HG02678 (cell line): ENCODE measurements at regions not wholly inside any gene's neighbourhood (a gene's known extent, or its start where the extent isn't known, plus 50 kb on each side); places are given as distances from the start of the nearest gene placed in this dataset.

ENCODE experiments used
- ATAC-seq: cut with Tn5 transposase; IDR thresholded peaks from one replicate; pipeline ENCODE4 v1.9.1; 2021; ENCODE audit warnings: mild to moderate bottlenecking, moderate library complexity; ENCODE audit not compliant: unreplicated experiment

DNA sequence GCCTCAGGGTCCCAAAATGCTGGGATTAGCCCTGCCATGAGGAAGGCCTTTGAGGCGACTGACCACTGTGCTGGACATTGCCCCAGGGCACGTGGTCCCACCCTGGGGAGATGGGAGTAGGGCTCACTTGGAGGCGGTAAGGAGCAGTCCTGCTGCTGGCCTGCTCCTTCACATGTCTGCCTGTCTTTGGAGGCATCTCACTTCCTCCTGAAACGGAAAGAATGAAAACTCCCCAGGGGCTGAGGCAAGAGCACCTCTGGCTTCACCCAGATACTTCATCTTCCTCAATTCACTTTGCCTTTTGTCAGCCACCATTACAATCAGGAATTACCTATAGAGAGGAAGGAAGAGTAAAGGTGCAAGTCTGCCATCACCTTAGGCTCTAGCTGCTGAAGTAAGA is 59.9 kb upstream of the GATA6 start:
- ATAC-seq: no peak

DNA sequence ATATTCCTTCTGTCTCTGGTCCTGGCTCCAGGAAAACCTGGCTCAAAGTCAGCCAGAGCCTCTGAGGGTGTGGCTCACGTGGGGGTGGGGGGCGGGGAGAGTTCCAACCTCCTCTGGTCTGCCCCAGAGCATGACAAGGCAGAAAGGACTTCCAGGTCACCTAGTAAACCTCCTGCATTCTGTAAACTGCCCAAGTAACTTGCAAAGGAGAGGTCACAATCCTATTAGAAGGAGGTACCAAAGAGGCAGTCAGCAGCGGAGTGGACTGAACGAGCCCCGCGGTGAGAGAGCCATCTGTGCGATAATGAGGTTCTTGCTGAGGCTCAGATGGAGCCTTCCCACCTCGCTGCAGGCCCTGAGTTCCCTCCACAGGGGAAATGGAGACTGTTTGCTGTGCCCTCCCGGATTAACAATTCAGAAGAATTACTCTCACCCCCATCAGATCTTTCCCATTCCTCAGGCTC is 58.9 kb upstream of the GATA6 start:
- no peak for ATAC-seq

DNA sequence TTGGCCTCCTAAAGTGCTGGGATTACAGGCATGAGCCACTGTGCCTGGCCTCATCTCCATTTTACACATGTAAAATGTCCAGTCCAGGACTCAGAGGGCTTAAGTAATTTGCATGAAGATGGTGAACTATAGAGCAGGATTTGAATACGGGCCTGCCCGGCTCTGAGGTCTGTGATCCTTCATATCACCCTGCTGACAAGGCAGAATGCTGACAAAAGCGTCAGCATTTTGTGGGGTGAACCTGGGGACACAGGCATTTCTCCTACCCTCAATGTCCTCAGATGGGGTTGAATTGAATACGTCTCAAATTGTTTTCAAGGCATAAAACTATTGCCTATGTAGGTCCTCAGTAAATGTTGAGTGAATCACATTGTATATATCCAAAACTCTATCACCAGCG is 57.2 kb upstream of the GATA6 start:
- no peak for ATAC-seq

DNA sequence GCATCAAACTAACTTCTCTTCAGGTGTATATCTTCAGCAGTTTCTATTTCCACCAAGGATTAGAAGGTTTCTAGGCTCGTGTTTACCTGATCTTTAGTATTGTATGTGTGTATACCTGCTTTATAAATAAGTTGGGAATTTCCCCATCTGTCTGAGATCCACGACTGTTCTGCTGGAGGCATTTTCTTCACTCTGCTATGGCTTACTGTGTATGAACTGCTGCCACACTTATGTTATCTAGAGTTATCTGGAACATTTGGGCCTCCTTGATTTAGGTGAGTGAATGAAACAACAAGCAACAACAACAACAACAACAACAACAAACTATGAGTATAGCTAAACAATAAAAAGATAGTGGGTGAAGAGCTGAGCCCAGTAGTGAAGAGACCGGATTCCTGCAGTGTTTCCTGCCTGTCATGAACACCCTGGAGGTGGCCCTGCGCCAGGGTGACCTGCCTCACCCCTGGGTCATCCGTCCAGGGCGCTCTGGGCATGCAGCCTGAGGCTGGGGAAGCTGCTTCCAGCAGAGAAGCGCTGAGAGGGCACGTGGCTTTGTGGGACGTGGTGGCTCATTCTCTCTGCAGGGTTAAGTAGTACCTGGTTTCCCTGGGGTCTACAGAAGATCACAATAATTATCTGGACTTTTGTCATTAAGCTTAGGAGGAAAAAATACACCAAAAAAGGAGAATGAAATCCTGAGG is 56.1 kb upstream of the GATA6 start:
- no peak for ATAC-seq

DNA sequence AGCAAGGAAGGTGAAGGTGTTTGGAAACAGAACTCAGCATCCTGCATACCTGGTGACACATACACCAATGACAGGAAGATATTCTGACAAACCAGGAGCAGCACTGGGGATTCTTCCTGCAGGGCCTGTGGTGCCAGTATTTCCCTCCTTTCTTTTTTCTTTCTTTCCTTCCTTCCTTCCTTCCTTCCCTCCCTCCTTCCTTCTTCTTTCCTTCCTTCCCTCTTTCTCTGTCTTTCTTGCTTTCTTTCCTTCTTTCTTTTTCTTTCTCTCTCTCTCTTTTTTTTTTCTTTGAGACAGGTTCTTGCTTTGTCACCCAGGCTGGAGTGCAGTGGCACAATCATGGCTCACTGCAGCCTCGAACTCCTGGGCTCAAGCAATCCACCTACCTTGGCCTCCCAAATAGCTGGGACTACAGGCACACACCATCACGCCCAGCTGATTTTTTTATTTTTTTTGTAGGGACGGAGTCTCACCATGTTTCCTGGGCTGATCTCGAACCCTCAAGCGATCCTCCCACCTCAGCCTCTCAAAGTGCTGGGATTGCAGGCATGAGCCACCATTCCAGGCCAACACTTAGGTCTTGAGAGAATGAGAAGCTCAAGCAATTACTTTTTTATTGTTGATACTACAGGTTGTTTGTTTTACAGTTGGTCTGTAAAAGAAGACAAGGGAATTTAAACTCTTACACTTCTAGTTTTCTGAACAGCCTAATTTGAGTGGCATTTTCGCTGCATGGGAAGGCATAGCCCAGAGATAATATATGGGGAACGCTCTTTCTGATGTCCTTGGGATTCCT is 54.7 kb upstream of the GATA6 start:
- no peak for ATAC-seq

DNA sequence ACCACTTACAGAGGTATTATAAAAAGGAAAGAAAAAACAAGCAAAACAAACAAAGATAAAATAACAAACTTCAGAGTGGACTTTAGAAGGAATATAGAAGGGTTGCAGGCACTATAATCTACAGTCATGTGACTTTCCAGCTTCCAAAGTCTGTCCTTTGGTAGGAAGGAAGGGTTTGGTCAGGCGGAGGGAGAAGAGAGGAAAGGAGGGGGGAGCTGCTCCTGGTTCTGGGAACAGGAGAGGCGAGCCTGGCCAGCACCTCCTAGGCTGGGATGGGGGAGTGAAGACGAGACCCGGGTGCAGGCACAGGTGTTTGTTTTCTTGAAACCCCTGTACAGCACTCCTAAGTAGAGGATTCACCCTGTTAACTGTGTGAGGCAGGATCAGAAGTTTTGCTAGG is 53.8 kb upstream of the GATA6 start:
- no peak for ATAC-seq
